ENCODE measurements at regions not wholly inside any gene's neighbourhood (a gene's known extent, or its start where the extent isn't known, plus 50 kb on each side); places are given as distances from the start of the nearest gene placed in this dataset.

DNA sequence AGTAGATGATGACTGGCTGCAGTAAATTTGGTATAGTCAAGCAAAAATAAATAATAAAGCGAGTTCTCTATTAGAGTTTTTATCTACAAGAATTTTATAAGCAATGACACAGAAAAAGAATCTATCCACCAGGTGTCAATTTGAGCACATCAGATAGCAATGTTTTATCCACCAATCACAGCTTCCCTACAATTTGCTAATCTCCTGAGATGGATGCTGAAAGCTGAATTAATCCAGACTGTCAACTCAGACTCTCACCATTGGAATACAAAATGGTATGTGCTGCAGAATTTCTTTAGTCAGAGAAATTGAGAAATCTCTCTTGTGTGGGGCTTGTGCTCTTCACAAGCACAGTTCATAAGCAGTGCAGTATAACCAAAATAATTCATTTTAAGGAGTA is 888.9 kb upstream of the GHITM start:
- no peak for DNase-seq (ENCODE audit: low read depth in 3 of 3)

DNA sequence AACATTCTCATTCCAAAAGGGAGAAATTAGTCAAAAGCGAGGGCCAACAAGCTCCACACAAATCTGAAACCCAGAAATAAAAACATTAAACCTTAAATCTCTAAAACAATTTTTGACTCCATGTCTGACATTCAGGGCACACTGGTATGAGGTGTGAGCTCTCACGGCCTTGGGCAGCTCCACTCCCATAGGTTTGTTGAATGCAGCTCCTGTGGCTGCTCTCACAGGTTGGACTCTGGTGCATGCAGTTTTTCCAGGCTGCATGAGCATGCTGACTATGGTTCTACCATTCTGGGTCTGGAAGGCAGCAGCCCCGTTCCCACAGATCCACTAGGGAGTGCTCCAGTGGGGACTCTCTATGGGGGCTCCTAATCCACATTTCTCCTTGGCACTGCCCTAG is 887.1 kb upstream of the GHITM start:
- no peak for DNase-seq (ENCODE audit: low read depth in 3 of 3)

DNA sequence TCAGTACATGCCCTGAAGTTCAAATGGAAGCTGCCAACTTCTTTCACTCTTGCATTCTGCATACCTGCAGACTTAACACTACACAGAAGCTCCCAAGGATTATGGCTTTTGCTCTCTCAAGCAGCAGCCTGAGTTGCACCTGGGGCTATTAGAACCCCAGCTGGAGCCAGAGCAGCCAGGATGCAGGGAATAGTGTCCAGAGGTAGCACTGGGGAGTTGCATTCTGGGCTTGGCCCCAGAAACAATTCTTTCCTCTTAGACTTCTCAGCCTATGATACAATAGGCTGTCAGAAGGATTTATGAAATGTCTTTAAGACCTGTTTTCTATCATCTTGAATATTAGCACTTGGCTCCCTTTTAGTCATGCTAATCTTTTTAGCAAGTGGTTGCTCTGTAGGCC is 886.7 kb upstream of the GHITM start:
- DNase-seq (ENCODE audit: low read depth in 3 of 3), result no peak

DNA sequence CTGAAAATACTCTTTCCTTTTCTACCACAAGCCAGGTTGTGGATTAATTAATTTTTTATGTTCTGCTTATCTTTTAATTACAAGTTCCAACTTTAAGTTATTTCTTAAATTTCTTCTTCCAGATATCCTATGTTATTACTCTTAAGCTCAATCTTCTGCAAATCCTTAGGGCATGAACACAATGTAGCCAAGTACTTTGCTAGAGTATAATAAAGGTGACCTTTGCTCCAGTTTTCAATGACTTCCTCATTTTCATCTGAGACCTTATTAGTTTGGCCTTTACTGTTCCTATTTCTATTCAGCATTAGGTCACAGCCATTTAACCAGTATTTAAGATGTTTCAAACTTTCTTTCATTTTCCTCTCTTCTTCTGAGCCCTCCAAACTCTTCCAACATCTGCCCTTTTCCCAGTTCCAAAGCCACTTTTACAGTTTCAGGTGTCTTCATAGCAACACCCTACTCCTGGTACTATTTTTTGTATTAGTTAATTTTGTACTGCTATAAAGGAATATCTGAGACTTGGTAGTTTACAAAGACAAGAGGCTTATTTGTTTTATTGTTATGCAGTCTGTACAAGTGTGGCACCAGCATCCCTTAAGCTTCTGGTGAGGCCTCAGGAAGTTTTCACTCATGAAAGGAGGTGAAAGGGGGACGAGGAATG is 886.2 kb upstream of the GHITM start:
- no peak for DNase-seq (ENCODE audit: low read depth in 3 of 3)

DNA sequence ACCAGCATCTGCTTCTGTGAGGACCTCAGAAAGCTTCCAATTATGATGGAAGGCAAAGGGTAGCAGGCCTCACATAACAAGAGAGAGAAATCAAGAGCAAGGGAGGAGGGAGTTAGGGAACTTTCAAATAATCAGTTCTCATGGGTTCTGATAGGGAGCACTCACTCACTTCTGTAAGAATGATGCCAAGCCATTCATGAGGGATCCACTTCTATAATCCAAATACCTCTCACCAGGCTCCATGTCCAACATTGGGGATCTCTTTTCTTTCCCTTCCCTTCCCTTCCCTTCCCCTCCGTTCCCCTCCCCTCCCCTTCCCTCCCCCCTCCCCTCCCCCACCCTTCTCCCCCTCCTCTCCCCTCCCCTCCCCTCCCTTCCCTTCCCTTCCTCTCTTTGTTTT is 884.6 kb upstream of the GHITM start:
- DNase-seq (ENCODE audit: low read depth in 3 of 3), result no peak

DNA sequence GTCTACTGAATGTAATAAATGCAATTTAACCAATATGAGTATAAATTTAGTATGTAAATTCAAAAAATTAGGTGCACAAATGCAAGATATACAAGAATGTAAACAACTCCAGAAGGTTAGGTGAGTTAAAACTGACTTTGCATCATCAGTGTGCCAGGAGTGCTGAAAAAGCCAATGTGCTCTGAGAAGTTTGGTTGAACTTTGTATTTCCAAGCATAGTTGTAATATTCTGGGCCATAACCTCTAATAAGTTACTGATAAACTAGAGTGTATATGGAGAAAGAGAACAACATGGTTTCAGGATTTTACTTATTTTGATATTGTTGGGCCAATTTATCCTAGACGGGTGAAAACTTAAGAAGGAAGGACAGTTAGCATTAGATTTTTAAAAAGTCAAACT is 876.9 kb upstream of the GHITM start:
- no peak for DNase-seq (ENCODE audit: low read depth in 3 of 3)

DNA sequence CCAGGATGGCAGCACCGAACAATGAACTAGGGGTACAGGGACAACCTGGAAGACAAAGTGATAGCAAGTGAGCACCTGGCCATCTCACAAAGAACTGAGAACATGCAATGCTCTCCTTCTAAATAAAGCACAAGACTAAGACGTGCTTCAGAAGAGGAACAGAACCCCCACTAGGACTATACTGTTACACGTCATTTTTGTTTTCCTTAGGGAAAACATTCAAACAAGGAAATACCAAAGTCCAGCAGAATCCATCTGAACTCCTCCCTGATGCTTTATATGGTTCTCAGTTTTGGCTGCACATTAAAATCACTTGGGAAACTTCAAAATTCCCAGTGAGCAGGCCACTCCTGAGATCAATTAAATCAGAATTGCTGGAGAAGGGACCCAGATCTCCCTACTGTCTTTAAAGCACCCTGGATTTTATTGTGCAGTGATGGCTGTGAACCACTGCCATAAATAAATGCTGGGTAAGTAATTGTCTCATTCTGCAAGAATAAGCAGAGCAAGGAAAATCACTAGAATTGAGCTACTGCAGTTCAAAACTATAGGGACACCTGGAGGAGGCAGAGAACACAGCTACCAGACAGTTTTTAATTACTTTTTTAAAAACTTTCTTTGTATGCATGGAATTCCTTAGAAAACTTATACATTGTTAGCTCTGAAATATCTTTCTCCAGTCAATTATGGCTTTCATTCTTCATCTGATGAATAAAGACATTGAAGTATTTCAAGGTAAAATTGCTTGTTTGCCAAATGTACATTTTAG is 866.5 kb upstream of the GHITM start:
- no peak for DNase-seq (ENCODE audit: low read depth in 3 of 3)

DNA sequence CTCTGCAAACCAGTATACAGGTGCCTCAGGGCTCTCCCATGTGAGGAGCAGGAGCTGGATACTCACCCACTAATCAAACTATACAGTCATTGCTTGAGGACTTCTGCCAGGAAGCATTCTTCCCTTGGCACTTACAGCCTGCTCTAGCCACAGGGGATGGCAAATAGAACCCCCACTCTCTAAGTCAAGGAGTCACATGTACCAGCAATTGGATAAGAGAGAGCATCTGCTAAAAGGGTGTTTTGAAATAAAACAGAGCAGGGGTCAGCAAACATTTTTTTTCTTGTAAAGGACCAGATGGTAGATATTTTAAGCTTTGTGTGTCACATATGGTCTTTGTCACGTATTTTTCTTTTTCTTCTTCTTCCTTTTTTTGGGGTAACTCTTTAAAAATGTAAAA is 865.2 kb upstream of the GHITM start:
- no peak for DNase-seq (ENCODE audit: low read depth in 3 of 3)

DNA sequence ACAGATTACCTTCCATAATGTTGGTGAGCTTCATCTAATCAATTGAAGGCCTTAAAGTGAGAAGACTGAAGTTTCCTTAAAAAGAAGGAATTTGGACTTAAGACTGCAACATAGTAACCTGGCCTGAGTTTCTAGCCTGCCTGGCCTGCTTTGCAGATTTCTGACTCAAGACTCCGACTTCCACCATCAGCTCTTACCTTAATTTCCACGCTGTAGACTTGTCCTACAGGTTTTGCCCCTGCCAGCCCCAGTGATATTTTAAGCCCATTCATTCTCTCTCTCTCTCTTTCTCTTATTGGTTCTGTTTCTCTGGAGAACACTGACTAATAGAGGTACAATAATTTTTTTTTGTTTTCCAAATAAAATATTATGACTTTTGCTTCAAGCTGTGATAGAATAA is 862.3 kb upstream of the GHITM start:
- no peak for DNase-seq (ENCODE audit: low read depth in 3 of 3)

DNA sequence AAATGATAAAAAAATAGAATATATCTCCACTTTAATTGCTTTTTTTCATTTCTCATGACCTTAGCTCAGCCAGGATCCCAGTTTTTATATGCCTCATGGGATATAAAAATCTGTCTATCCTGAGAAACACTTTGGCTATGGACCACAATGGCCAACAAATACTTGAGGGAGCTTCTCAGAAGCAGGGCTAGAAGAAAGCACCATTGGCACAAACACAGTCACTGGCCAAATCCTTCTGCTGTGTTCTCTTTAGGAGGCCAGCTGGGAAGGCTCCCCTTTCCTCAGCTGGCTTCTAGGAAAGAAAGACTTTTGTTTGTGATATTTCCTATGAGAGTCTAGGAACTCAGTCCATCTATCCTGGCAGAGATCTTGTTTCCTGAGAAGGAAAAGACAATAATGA is 856.2 kb upstream of the GHITM start:
- DNase-seq (ENCODE audit: low read depth in 3 of 3), result no peak

DNA sequence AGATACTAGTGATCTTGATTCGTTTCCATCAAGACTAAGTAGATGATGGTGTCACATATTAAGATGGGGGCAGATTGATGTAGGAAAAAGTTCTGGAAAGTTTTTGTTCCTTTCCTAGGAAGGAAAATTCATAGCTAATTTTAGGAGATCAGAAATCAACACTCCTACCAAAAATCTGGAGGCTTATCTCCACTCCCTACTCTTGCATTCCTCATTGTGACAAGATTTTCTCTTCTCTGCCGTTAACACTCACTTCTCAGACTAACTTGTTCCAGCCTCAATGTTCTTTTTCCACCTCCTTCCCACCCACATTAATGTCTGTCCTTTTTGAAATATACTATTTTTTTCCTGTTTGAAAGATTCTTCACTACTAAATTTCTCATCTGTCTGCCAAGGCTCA is 851.9 kb upstream of the GHITM start:
- DNase-seq (ENCODE audit: low read depth in 3 of 3), result no peak

DNA sequence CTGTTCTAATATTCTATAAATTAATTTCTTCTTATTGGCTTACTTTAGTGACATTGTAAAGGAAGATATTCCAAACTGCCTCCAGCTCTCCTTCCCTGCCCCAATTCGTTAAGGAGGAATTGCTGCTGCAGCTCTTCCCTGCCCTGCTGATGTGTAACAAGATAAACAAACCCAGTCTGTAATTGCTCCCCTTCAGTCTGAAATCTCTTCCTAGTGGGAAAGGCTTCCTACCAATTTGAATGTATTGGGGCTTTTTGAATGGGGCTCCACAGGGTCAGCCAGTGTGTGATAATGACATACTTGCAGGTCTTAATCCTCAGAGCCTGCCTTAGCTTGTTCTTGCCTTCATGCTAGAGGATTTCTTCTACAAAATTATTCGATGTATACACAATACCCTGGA is 849.9 kb upstream of the GHITM start:
- DNase-seq (ENCODE audit: low read depth in 3 of 3), result no peak

DNA sequence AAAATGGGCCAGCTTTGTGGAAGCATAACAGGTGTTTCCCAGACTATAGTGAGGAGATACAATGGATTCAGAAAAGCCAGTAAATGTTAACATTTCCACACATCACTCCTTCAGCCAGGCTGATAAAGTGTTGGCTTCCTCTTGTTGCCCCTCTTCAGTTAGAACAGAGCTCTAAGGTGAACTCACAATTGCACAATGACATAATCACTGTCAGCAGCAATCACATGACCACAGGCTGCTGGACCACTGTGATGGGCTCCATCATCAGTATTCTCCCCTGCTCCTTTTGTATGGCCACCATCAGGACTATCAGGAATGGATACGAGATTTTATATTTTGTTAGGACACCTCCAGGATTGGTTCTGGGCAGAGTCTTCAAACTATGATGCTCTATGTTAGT is 849.4 kb upstream of the GHITM start:
- DNase-seq (ENCODE audit: low read depth in 3 of 3), result no peak

DNA sequence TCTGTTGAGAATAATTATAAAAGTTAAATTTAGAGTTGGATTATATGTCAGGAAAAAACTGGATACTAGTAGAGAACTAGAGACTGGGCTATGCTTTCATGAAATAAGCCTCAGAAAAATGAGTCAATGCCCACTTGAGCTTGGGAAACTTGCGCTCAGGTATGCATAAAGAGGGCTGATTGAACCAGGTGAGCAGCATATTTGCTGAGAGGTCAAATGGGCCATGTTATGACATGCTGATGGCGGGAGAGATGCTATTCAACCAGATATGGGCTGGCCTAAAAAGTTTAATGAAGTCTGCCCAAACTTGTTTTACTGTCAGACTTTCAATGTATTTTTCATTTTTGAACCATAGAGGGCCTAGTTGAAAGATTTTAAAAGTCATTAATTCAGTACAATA is 837.6 kb upstream of the GHITM start:
- no peak for DNase-seq (ENCODE audit: low read depth in 3 of 3)

DNA sequence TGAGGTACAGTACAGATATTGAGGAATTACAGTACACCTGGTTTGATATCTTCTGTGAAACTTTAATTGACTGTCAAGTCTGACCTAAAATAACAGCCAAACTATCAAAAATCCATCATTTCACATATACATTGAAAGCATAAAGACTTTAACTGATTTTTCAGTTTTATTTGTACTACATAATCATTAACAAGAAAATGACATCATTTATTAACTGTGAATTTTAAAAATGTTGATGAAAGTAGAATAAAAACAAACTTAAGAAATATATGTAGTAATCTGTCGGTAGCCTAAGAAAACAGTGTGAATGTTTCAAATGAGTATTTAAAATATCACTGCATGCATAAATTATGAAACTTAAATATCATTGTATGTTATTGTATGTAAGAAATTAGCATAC is 836.7 kb upstream of the GHITM start:
- no peak for DNase-seq (ENCODE audit: low read depth in 3 of 3)

DNA sequence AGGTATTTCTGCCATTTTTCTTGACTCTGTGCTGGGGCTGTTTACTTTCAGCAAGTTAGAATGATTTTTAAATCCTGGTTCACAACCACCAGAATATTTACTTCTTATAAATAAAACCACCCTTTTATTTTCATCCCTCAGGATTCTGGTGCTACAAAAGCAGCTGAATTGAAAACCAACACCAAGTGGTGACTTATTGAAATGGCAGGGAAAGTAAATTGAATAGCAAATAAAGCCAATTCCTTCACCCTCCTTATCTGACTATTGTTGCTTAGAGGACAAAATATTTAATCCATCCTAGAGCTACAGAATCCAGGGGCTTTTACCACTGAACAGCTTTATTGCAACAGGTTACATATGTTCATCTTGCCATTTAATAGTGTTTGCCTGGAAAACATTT is 828.6 kb upstream of the GHITM start:
- DNase-seq (ENCODE audit: low read depth in 3 of 3), result no peak

DNA sequence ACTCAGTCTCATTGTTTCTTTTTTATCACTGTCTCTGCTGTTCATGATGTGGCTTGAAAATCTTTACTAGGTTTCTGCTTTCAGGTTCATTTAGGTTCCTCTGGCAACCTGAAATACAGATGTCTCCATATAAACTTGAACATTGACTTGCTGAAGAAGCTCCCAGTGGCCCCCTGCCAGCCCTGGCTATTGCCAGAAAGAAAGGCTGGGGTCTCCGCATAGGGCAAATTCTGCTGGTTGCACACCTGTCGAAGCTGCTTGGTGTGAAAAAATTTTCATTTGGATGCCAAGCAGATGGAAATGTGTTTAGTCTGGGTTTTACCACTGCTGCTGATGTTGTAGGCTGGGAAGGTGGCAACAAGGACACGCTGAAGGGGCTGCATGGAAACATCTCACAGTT is 826.7 kb upstream of the GHITM start:
- DNase-seq (ENCODE audit: low read depth in 3 of 3), result no peak

DNA sequence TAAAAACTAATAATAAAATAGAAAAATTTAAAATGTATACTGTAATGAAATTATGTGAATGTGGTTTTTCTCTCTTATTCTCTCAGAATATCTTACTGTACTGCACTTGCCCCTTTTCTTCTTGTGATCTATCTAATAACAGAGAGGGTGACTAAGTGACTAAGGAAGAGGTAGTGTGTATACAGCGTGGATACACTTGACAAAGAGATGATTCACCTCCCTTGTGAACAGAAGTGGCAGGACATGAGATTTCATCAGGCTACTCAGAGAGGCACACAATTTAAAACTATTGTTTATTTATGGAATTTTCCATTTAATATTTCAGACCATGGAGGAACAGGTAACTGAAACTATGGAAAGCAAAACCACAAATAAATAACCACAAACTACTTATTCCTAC is 806.6 kb upstream of the GHITM start:
- DNase-seq (ENCODE audit: low read depth in 3 of 3), result no peak

DNA sequence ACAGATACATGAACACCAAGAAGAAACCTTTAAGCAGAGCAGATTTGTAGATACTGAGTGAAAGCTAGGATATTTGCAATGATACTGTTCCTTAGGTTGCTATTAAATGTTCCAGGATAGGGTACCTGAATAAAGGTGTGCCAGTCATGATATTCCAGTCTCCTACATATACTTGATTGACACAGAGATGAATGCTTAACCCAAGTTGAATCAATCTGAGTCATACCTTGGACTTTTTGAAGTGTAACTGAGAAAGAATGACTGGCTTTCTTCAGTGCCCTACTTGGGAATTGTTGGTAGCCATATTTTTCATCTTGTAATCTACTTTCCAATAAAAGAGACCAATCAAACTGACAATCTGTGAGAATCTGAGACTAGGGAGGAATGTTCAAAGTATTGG is 805.7 kb upstream of the GHITM start:
- no peak for DNase-seq (ENCODE audit: low read depth in 3 of 3)

DNA sequence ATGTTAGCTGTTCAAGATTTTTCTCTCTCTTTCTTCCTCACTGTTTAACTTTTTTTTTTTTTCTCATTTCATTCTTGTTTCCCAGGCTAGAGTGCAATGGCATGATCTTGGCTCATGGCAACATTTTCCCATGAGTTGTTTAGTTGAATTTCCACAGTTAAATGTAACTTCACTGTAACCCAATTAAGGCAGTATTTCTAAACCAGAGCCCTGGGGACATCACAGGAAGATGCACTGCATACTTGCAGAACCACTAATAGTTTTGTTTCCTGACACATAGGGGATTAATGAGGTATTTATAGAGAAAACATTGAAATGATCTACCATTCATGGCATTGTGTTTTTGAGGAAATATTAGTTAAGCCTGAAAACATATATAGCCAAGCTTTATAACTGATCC is 795.6 kb upstream of the GHITM start:
- no peak for DNase-seq (ENCODE audit: low read depth in 3 of 3)

DNA sequence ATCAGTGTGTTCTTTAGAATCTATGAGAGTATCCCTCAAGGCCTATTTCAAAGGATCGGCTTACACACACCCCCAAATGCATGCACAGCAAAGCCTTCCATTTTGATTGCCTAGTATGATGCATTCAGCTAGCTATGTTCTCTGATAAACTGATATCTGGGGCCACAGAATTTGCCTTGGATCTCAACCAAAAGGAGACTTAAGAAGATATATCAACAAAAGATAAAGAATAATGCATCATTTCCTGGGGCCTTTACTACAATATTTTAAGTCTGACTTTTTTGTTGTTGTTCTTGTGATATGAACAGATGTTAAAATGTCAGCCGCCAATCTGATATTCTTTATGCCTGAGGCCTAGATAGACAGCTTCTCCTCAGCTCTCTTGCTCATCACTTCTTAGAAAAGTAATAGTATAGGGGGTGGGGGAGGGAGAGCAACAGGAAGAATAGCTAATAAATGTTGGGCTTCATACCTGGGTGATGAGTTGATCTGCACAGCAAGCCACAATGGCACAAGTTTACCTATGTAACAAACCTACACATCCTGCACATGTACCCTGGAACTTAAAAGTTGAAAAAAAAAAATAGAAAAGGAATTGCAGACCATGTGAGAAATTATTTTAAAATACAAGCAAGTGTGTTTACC is 792.9 kb upstream of the GHITM start:
- no peak for DNase-seq (ENCODE audit: low read depth in 3 of 3)

DNA sequence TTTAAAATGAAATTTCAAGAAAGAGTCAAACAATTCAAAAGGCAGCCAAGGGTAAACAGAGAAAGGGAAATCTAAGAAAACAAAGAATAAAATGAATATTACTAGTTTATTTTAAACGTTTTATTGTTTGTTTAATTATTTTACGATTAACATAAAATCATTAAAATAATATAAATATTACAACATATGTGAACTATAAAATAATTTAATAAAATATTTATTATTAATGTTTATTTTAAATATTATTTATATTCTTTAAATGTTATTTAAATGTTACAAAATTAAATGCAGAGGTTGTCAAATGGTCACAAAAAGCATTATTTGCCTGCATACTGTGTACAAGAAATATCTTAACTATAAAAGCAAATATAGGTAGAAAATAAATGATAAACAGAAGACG is 786.7 kb upstream of the GHITM start:
- DNase-seq (ENCODE audit: low read depth in 3 of 3), result no peak

DNA sequence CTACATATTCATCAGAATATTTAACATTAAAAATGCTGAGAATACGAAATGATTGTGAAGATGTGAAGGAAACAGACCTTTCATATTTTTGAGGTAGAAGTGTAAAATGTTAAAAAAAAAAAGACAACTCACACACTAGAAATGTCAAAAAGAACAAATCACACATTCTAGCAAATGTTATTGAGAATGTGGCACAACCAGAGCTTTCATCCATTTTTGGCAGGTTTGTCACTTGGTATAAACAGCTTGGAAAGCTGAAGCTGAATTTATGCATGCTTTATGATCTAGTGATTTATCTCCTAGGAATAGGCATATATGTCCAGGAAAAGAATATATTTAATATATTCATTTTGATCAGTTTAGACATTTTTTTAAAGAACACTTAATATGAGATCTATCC is 784.9 kb upstream of the GHITM start:
- DNase-seq (ENCODE audit: low read depth in 3 of 3), result no peak
